HCT116 (cell line): ENCODE measurements at regions not wholly inside any gene's neighbourhood (a gene's known extent, or its start where the extent isn't known, plus 50 kb on each side); places are given as distances from the start of the nearest gene placed in this dataset.

Experiments
- CTCF ChIP-seq, 3 experiments: fragments of 200-600 bp in 1 of 3; sonication (generic) in 1 of 3; IDR thresholded peaks in 2 of 3; conservative IDR thresholded peaks in 1 of 3; 2 replicates each; pipeline ENCODE4 v1.5.1; 2012 to 2017; ENCODE audit warnings: low read depth in 2 of 3, low read length in 2 of 3, antibody characterized with exemption in 1 of 3, borderline replicate concordance in 1 of 3, control low read depth in 1 of 3, mild to moderate bottlenecking in 1 of 3, mixed read lengths in 1 of 3, mixed run types in 1 of 3, moderate library complexity in 1 of 3; ENCODE audit not compliant: insufficient read depth in 1 of 3
- ELF1 ChIP-seq: IDR thresholded peaks from 2 replicates; pipeline ENCODE4 v1.6.1; 2012; ENCODE audit warnings: low read depth, borderline replicate concordance
- EZH2 ChIP-seq: fragments of 200-600 bp; sonication (generic); IDR thresholded peaks from 2 replicates; pipeline ENCODE4 v1.6.1; 2017; ENCODE audit warnings: antibody characterized with exemption, mixed run types
- EZH2phosphoT487 ChIP-seq: fragments of 200-600 bp; IDR thresholded peaks from 2 replicates; pipeline ENCODE4 v1.6.1; 2018; ENCODE audit warnings: antibody characterized with exemption, borderline replicate concordance
- POLR2A ChIP-seq: IDR thresholded peaks from 2 replicates; pipeline ENCODE4 v1.7.0; 2011; ENCODE audit warnings: borderline replicate concordance; ENCODE audit not compliant: insufficient read depth, insufficient read length; ENCODE audit errors: extremely low read depth
- POLR2AphosphoS5 ChIP-seq: IDR thresholded peaks from 2 replicates; pipeline ENCODE4 v1.6.1; 2011; ENCODE audit warnings: mild to moderate bottlenecking, low read depth, low read length, moderate library complexity
- SP1 ChIP-seq: IDR thresholded peaks from 2 replicates; pipeline ENCODE4 v1.6.1; 2012; ENCODE audit warnings: low read depth
- TCF7L2 ChIP-seq: IDR thresholded peaks from 2 replicates; pipeline ENCODE4 v1.7.0; 2011; ENCODE audit warnings: borderline replicate concordance, inconsistent platforms; ENCODE audit not compliant: insufficient read depth, insufficient read length; ENCODE audit errors: extremely low read depth
- YY1 ChIP-seq: IDR thresholded peaks from 2 replicates; pipeline ENCODE4 v1.6.1; 2011; ENCODE audit warnings: low read length, low read depth, moderate library complexity, mild to moderate bottlenecking; ENCODE audit not compliant: insufficient replicate concordance; ENCODE audit errors: extremely low read depth
- ZFX ChIP-seq: fragments of 450-650 bp; IDR thresholded peaks from 2 replicates; pipeline ENCODE4 v1.6.1; 2017

DNA sequence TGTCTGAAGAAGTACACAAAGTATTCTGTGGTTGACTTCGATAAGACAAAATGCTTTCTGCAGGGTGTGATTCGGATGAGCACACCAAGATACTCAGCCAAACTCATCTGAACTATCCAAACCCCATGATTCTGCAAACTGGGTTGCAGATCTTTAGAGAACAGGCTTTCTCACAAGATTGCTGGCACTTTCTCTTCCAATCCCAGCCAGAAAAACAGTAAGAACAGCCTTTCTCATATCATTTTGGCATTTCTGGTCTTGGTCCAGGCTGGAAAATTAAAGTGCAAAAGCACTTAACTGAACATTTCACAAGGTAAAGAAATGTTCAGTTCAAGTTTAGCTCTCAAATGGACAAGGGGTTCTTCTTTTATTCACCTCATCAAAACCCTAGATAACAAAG, 269.1 kb downstream of the NR2F1-AS1 start:
- no peak for TF ChIP-seq YY1
- no peak for TF ChIP-seq POLR2AphosphoS5
- no peak for TF ChIP-seq CTCF (IDR thresholded peaks at IDR 0.05 in 2 of 3, conservative IDR thresholded peaks at IDR 0.05 in 1 of 3; ENCODE audit: borderline replicate concordance in 1 of 3, insufficient read depth in 1 of 3, low read depth in 2 of 3, low read length in 2 of 3)
- no peak for TF ChIP-seq EZH2
- TF ChIP-seq TCF7L2: no peak
- no peak for TF ChIP-seq ELF1
- TF ChIP-seq POLR2A: no peak
- no peak for TF ChIP-seq SP1
- TF ChIP-seq EZH2phosphoT487: no peak
- no peak for TF ChIP-seq ZFX
